Smooth muscle cell (in vitro differentiated cells): ENCODE measurements at regions not wholly inside any gene's neighbourhood (a gene's known extent, or its start where the extent isn't known, plus 50 kb on each side); places are given as distances from the start of the nearest gene placed in this dataset.

ENCODE experiments used
- DNase-seq: peaks from one replicate; lab custom pipeline; 2025; ENCODE audit not compliant: unreplicated experiment; lab: John Stamatoyannopoulos, UW
- H2AFZ ChIP-seq: fragments of 200-600 bp; sonication (generic); 2 replicates; pipeline ENCODE4 v1.6.0; 2016; ENCODE audit warnings: antibody characterized with exemption, low read depth, mild to moderate bottlenecking
- H3F3A ChIP-seq: fragments of 200-600 bp; sonication (generic); 2 replicates; pipeline ENCODE4 v1.6.0; 2017; ENCODE audit warnings: antibody characterized with exemption, low read depth
- H3K27ac ChIP-seq: fragments of 200-600 bp; sonication (generic); 2 replicates; pipeline ENCODE4 v1.5.1; 2016; ENCODE audit warnings: low read depth, mild to moderate bottlenecking
- H3K27me3 ChIP-seq: fragments of 200-600 bp; sonication (generic); 2 replicates; pipeline ENCODE4 v1.6.1; 2016; ENCODE audit warnings: low read depth, mild to moderate bottlenecking
- H3K36me3 ChIP-seq: fragments of 200-600 bp; sonication (generic); 2 replicates; pipeline ENCODE4 v1.5.1; 2016; ENCODE audit warnings: low read depth
- H3K4me1 ChIP-seq: fragments of 200-600 bp; sonication (generic); 2 replicates; pipeline ENCODE4 v1.5.1; 2016; ENCODE audit warnings: low read depth
- H3K4me2 ChIP-seq: fragments of 200-600 bp; sonication (generic); 2 replicates; pipeline ENCODE4 v1.6.0; 2016; ENCODE audit warnings: mild to moderate bottlenecking
- H3K4me3 ChIP-seq: fragments of 200-600 bp; sonication (generic); 2 replicates; pipeline ENCODE4 v1.5.1; 2016; ENCODE audit warnings: mild to moderate bottlenecking
- H3K79me2 ChIP-seq: fragments of 200-600 bp; sonication (generic); 2 replicates; pipeline ENCODE4 v1.6.0; 2016; ENCODE audit warnings: low read depth, mild to moderate bottlenecking
- H3K9ac ChIP-seq: fragments of 200-600 bp; sonication (generic); 2 replicates; pipeline ENCODE4 v1.6.0; 2016; ENCODE audit warnings: low read depth
- H3K9me3 ChIP-seq: fragments of 200-600 bp; sonication (generic); replicated peaks from 2 replicates; pipeline ENCODE4 v1.5.1; 2016; ENCODE audit warnings: low read depth
- H4K20me1 ChIP-seq: fragments of 200-600 bp; sonication (generic); 2 replicates; pipeline ENCODE4 v1.6.0; 2016; ENCODE audit warnings: low read depth
- CTCF ChIP-seq: fragments of 200-600 bp; sonication (generic); IDR thresholded peaks from 2 replicates; pipeline ENCODE4 v1.5.1; 2017; ENCODE audit warnings: borderline replicate concordance, mild to moderate bottlenecking, antibody characterized with exemption; ENCODE audit not compliant: insufficient read depth, poor library complexity, severe bottlenecking
- WGBS: methylation state at CpG from one replicate; pipeline ENCODE4 v1.1.7; 2016; ENCODE audit warnings: low lambda C conversion rate; 5-methylcytosine and 5-hydroxymethylcytosine counted together

- H3K4me2 ChIP-seq: no peak overlapping the region
- H4K20me1 ChIP-seq: no peaks in the 10 kb centered on the region
- H3K4me1 ChIP-seq: peaks cover 11% of the 10 kb centered on the region
- H3K79me2 ChIP-seq: no peaks in the 10 kb centered on the region
- DNase-seq: no peak
- H3K9ac ChIP-seq: no peak overlapping the region
- no peaks in the 10 kb centered on the region for H3K36me3 ChIP-seq
- H3K9me3 ChIP-seq: no peaks in the 10 kb centered on the region
- no peaks in the 10 kb centered on the region for H3K27me3 ChIP-seq
- no peak overlapping the region for H3K27ac ChIP-seq
- no peak for TF ChIP-seq CTCF
- no peak overlapping the region for H3K4me3 ChIP-seq
- no peak overlapping the region for H2AFZ ChIP-seq
- no peaks in the 10 kb centered on the region for H3F3A ChIP-seq
- 100% methylated on average over 1 of the region's 1 CpG for WGBS
Observed at GRCh38 chr2:212773808-212774339, 235.3 kb upstream of the ERBB4 start.

GRCh38 chr2:212770240-212770639 lies 231.6 kb upstream of the ERBB4 start:
- H2AFZ ChIP-seq: no peak overlapping the region
- H3K9ac ChIP-seq: no peak overlapping the region

GRCh38 chr2:212766921-212767320 lies 228.3 kb upstream of the ERBB4 start:
- Histone ChIP-seq H3K36me3 (no peaks in the 10 kb centered on the region), H3K4me3 (no peak overlapping the region), H3K9ac (no peak overlapping the region), H3K9me3 (no peaks in the 10 kb centered on the region), H3K4me2 (no peak overlapping the region), H2AFZ (no peak overlapping the region), H3K79me2 (no peaks in the 10 kb centered on the region), H3F3A (no peaks in the 10 kb centered on the region), H3K4me1 (no peaks in the 10 kb centered on the region), H3K27me3 (no peaks in the 10 kb centered on the region), H4K20me1 (no peaks in the 10 kb centered on the region), H3K27ac (no peak overlapping the region)
- no peak for TF ChIP-seq CTCF
- no peak for DNase-seq
- 82% methylated on average over 4 of the region's 4 CpGs for WGBS

More at GRCh38 chr2:212770240-212770639, 231.6 kb upstream of the ERBB4 start:
- Histone ChIP-seq H4K20me1 (no peaks in the 10 kb centered on the region), H3K4me3 (no peak overlapping the region), H3K4me1 (no peaks in the 10 kb centered on the region), H3K79me2 (no peaks in the 10 kb centered on the region), H3F3A (no peaks in the 10 kb centered on the region), H3K9me3 (no peaks in the 10 kb centered on the region), H3K27ac (no peak overlapping the region), H3K4me2 (no peak overlapping the region), H3K27me3 (no peaks in the 10 kb centered on the region), H3K36me3 (no peaks in the 10 kb centered on the region)
- DNase-seq: no peak
- WGBS: 86% methylated on average over 3 of the region's 3 CpGs
- TF ChIP-seq CTCF: no peak

GRCh38 chr2:212752730-212753351 lies 214.2 kb upstream of the ERBB4 start:
- Histone ChIP-seq H3K9ac (no peak overlapping the region), H3K27me3 (no peaks in the 10 kb centered on the region), H3K79me2 (no peaks in the 10 kb centered on the region), H3K27ac (no peak overlapping the region), H3K9me3 (peaks cover 8% of the 10 kb centered on the region), H3K36me3 (no peaks in the 10 kb centered on the region), H2AFZ (no peak overlapping the region), H3K4me3 (no peak overlapping the region), H3F3A (no peaks in the 10 kb centered on the region), H3K4me1 (no peaks in the 10 kb centered on the region), H3K4me2 (no peak overlapping the region), H4K20me1 (no peaks in the 10 kb centered on the region)
- 38% methylated on average over 2 of the region's 2 CpGs for WGBS
- no peak for TF ChIP-seq CTCF
- no peak for DNase-seq
